K562 (cell line): ENCODE measurements at regions not wholly inside any gene's neighbourhood (a gene's known extent, or its start where the extent isn't known, plus 50 kb on each side); places are given as distances from the start of the nearest gene placed in this dataset.
A peak's percentile ranks its signal among the peaks of the same experiment; 100 is the strongest.

Experiments used
- ATAC-seq: fragments of 200-7000 bp; cut with Tn5 transposase; 3 replicates; pipeline ENCODE4 v1.9.1; 2020; ENCODE audit warnings: moderate library complexity
- BruUV-seq: library from RNA; stranded (reverse); fragments of 400-500 nt; replicated peaks from 2 replicates; lab custom pipeline; 2021; lab: Mats Ljungman, UMichigan
- CTCF ChIA-PET: fragments of 300-600 bp; formaldehyde crosslinking; extraction: SDS; loops from one replicate; lab custom pipeline; 2021; ENCODE audit warnings: low intra/inter-chr PET ratio; lab: Yijun Ruan, JAX
- POLR2A ChIA-PET: fragments of 300-600, 350-650 bp; sonication (Branson Sonifier 250); formaldehyde crosslinking; extraction: SDS; loops from one replicate; lab custom pipeline; 2021; ENCODE audit warnings: antibody characterized with exemption, inconsistent platforms; lab: Yijun Ruan, JAX
- DNase-seq, 4 experiments: peaks; one replicate each; pipeline versions ENCODE4 v3.0.0 to v3.0.0-alpha.2; 2011 to 2018; ENCODE audit warnings: low spot score in 3 of 4, mixed read lengths in 3 of 4; ENCODE audit errors: extremely low read depth in 1 of 4
- FAIRE-seq: peaks from 2 replicates; lab custom pipeline; 2011; peaks lifted over from hg19 to GRCh38; lab: Jason Lieb, UNC
- H2AFZ ChIP-seq: 2 replicates; pipeline ENCODE4 v1.6.0; 2011; ENCODE audit warnings: low read depth, low read length, control low read depth, inconsistent platforms
- H3K27ac ChIP-seq: fragments of 200-600 bp; 3 replicates; pipeline ENCODE4 v1.8.0; 2011; ENCODE audit warnings: low read depth, mild to moderate bottlenecking, control low read depth, inconsistent platforms, low read length, moderate library complexity, mixed read lengths; ENCODE audit errors: extremely low read depth
- H3K27me3 ChIP-seq, 2 experiments: fragments of 300-600 bp in 1 of 2; 2 replicates in 1 of 2; 3 replicates in 1 of 2; pipeline versions ENCODE4 v1.6.0 to v1.8.0; 2011; ENCODE audit warnings: inconsistent platforms in 2 of 2, low read length in 2 of 2, mild to moderate bottlenecking in 1 of 2, mixed read lengths in 1 of 2, moderate library complexity in 1 of 2; ENCODE audit not compliant: control insufficient read depth in 2 of 2, insufficient read depth in 2 of 2
- H3K36me3 ChIP-seq: fragments of 300-600 bp; 3 replicates; pipeline ENCODE4 v1.8.0; 2011; ENCODE audit warnings: mild to moderate bottlenecking, low read length, inconsistent platforms; ENCODE audit not compliant: control insufficient read depth, insufficient read depth
- H3K4me1 ChIP-seq, 2 experiments: fragments of 200-600 bp in 1 of 2; replicated peaks in 1 of 2; 2 replicates in 1 of 2; 3 replicates in 1 of 2; pipeline versions ENCODE4 v1.5.1 to v1.8.0; 2011; ENCODE audit warnings: inconsistent platforms in 2 of 2, low read length in 2 of 2, mild to moderate bottlenecking in 1 of 2, mixed read lengths in 1 of 2, moderate library complexity in 1 of 2; ENCODE audit not compliant: control insufficient read depth in 2 of 2, insufficient read depth in 2 of 2
- H3K4me2 ChIP-seq: 2 replicates; pipeline ENCODE4 v1.6.1; 2011; ENCODE audit warnings: low read length, control low read depth, inconsistent platforms, mixed read lengths; ENCODE audit not compliant: insufficient read depth
- H3K4me3 ChIP-seq: fragments of 200-600 bp; sonication (generic), shearing (Covaris generic); 2 replicates; pipeline ENCODE4 v1.5.1; 2016; ENCODE audit warnings: control low read depth, inconsistent platforms
- H3K79me2 ChIP-seq: fragments of 200-600 bp; 3 replicates; pipeline ENCODE4 v1.8.0; 2011; ENCODE audit warnings: low read length, inconsistent platforms; ENCODE audit not compliant: control insufficient read depth, insufficient read depth
- H3K9ac ChIP-seq, 2 experiments: 2 replicates each; pipeline versions ENCODE4 v1.6.0 to v1.6.1; 2011; ENCODE audit warnings: low read depth in 2 of 2, low read length in 2 of 2, control low read depth in 1 of 2, inconsistent platforms in 1 of 2, mild to moderate bottlenecking in 1 of 2, mixed read lengths in 1 of 2; ENCODE audit not compliant: insufficient read depth in 1 of 2
- H3K9me1 ChIP-seq: one replicate; pipeline ENCODE4 v1.6.0; 2011; ENCODE audit warnings: inconsistent platforms, mild to moderate bottlenecking, low read length, moderate library complexity; ENCODE audit not compliant: control insufficient read depth, insufficient read depth
- H3K9me3 ChIP-seq: replicated peaks from 2 replicates; pipeline ENCODE4 v1.5.1; 2011; ENCODE audit warnings: low read depth, low read length, inconsistent platforms; ENCODE audit not compliant: control insufficient read depth, insufficient read depth
- H4K20me1 ChIP-seq: replicated peaks from 2 replicates; pipeline ENCODE4 v1.6.1; 2011; ENCODE audit warnings: low read length, inconsistent platforms, mixed read lengths; ENCODE audit not compliant: control insufficient read depth, insufficient read depth
- C11orf30 ChIP-seq: fragments of 450-650 bp; IDR thresholded peaks from 2 replicates; pipeline ENCODE4 v1.6.1; 2016; ENCODE audit warnings: low read depth, mild to moderate bottlenecking
- CREB3 ChIP-seq: fragments of 450-650 bp; conservative IDR thresholded peaks from 2 replicates; pipeline ENCODE4 v1.6.1; 2016; ENCODE audit warnings: missing genetic modification characterization, low read depth, mild to moderate bottlenecking, missing compliant biosample characterization, moderate library complexity
- ELF4 ChIP-seq: fragments of 450-650 bp; formaldehyde crosslinking; IDR thresholded peaks from 2 replicates; pipeline ENCODE4 v1.4.0; 2022; ENCODE audit warnings: missing genetic modification characterization
- ELK1 ChIP-seq: sonication (generic); formaldehyde crosslinking; IDR thresholded peaks from 2 replicates; pipeline ENCODE4 v1.8.1; 2022; ENCODE audit warnings: missing genetic modification reagents
- EP400 ChIP-seq: fragments of 450-650 bp; IDR thresholded peaks from 2 replicates; pipeline ENCODE4 v1.6.1; 2017; ENCODE audit warnings: antibody characterized with exemption, mild to moderate bottlenecking, moderate library complexity
- MCM3 ChIP-seq: fragments of 450-650 bp; IDR thresholded peaks from 2 replicates; pipeline ENCODE4 v1.6.1; 2016
- RBM39 ChIP-seq: fragments of 200-400 bp; formaldehyde crosslinking; optimal IDR thresholded peaks from 2 replicates; pipeline ENCODE3; 2018; ENCODE audit warnings: low read depth, low read length
- SAP30 ChIP-seq: fragments of 200-600 bp; sonication (generic); IDR thresholded peaks from 2 replicates; pipeline ENCODE4 v1.6.1; 2012; ENCODE audit warnings: borderline replicate concordance, low read depth, mild to moderate bottlenecking, moderate library complexity, low read length, control low read depth, inconsistent platforms; ENCODE audit not compliant: insufficient read depth, poor library complexity, severe bottlenecking
- TCF7L2 ChIP-seq: fragments of 150-350 bp; IDR thresholded peaks from 2 replicates; pipeline ENCODE4 v1.6.1; 2016; ENCODE audit warnings: low read depth, mild to moderate bottlenecking, low read length, moderate library complexity
- ZMIZ1 ChIP-seq, 2 experiments: fragments of 150-350 bp in 1 of 2; IDR thresholded peaks; 2 replicates each; pipeline ENCODE4 v1.6.1; 2012 to 2016; ENCODE audit warnings: low read depth in 2 of 2, low read length in 2 of 2, mild to moderate bottlenecking in 1 of 2, moderate library complexity in 1 of 2
- ZNF224 ChIP-seq: sonication (generic); formaldehyde crosslinking; IDR thresholded peaks from 2 replicates; pipeline ENCODE4 v1.8.0; 2022; ENCODE audit warnings: mild to moderate bottlenecking, missing genetic modification reagents
- ZNF316 ChIP-seq: fragments of 450-650 bp; IDR thresholded peaks from 2 replicates; pipeline ENCODE4 v1.6.1; 2016
- WGBS: fragments of 100-300 bp; shearing (Covaris generic); methylation state at CpG from one replicate; pipeline ENCODE4 v1.1.6; 2016; ENCODE audit warnings: low coverage, mixed read lengths; ENCODE audit not compliant: insufficient coverage; ENCODE audit errors: missing lambda C conversion rate; 5-methylcytosine and 5-hydroxymethylcytosine counted together
- in situ Hi-C: fragments of 300-500 bp; cut with MboI; formaldehyde crosslinking; loops from 4 replicates; pipeline ENCODE4 v1.15.0; 2018; ENCODE audit warnings: inconsistent platforms, mixed read lengths
- intact Hi-C: fragments of 100-400 bp; cut with micrococcal nuclease; formaldehyde crosslinking; loops from 2 replicates; pipeline ENCODE4 v1.14.2; 2022

- H3K27me3 ChIP-seq: no peaks in the 10 kb centered on the region
- TF ChIP-seq RBM39 (no peak), ZNF316 (peak; percentile 50), MCM3 (no peak), TCF7L2 (no peak), CREB3 (tag) (no peak), ZNF224 (CRISPR knock-in tag) (no peak), ZMIZ1 (IDR thresholded peaks at IDR 0.05; ENCODE audit: low read depth in 2 of 2, low read length in 2 of 2) (no peak), ELF4 (CRISPR knock-in tag) (no peak), SAP30 (no peak), EP400 (no peak), C11orf30 (peak; percentile 26), ELK1 (CRISPR knock-in tag) (no peak)
- TF ChIP-seq, all 486 proteins: peak for 2
- Histone ChIP-seq H3K9me3 (no peaks in the 10 kb centered on the region), H3K4me1 (peaks cover 0 to 3% of the 10 kb centered on the region in 2 experiments; a peak in 3 of 5 replicates), H4K20me1 (no peaks in the 10 kb centered on the region), H3K27ac (no peak overlapping the region), H3K4me3 (no peak overlapping the region), H3K36me3 (no peaks in the 10 kb centered on the region), H2AFZ (no peak overlapping the region), H3K9me1 (no peaks in the 10 kb centered on the region), H3K4me2 (no peak overlapping the region), H3K9ac (no peak overlapping the region), H3K79me2 (no peaks in the 10 kb centered on the region)
- ATAC-seq: no peak
- POLR2A ChIA-PET: interaction anchor here (2.1 kb wide), 1 partner anchor 150 kb away, joined by 6 read pairs; the partner anchor contains the start of gene TMSB4X
- intact Hi-C loops: no loop called here
- no TSS peak for BruUV-seq
- no peak for DNase-seq
- in situ Hi-C loops: no loop called here
- FAIRE-seq: no peak
- CTCF ChIA-PET: no interaction called here
- WGBS: 60% methylated on average over 1 of the region's 2 CpGs
Observed at GRCh38 chrX:13125188-13125587, 80.8 kb upstream of the FAM9C start.
